ENCODE measurements at regions not wholly inside any gene's neighbourhood (a gene's known extent, or its start where the extent isn't known, plus 50 kb on each side); places are given as distances from the start of the nearest gene placed in this dataset.
"Not testable (repeated sequence)": the region's sequence is repeated elsewhere in the genome, so short reads cannot be mapped to it uniquely, and the experiment has no call there.

DNA sequence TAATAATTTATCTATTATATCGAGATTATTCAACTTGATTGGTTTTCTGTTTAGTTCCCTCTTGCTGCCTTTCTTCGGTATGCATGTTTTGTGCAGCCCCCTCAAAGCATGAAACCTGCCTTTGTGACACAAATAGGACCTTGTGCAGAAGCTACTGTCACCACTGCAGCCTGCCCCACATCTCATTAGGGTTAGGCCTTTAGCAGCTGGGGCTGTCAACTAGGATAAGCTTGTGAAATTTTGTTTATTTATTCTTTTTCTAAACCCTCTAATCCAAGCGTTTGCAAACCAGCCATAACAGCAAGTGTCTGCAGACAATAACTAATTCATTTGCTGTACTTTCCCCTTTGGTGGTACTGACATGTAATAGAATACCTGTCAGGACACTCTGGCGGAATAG is 258.9 kb downstream of the RCHY1 start:
- H3K9me2 ChIP-seq (replicated peaks; ENCODE audit: low read depth, low read length), result no peaks in the 10 kb centered on the region

DNA sequence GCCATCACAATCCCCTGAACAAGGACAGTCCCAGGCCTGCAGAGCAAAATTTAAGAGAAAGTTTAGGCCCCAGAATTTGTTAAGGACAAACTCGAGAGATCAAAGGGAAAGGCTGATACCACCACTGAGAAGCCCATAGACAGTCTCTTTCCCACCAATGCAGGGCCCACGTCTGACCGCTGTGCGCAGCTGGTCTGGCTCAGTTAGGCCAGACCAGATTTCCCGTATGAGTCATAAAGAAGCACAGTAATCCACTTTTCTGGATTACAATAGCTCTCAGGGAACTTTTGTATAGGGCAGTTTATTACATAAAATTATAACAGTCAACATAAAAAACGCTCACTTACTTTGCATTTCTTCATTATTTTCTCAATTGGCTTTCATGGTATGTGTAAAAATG is 259.5 kb downstream of the RCHY1 start:
- Histone ChIP-seq H3F3A (ENCODE audit: low read depth) (no peaks in the 10 kb centered on the region), H3K4me2 (ENCODE audit: low read depth, low read length, poor library complexity, severe bottlenecking) (no peak overlapping the region), H3K4me1 (ENCODE audit: insufficient read depth, low read length, poor library complexity, severe bottlenecking) (no peaks in the 10 kb centered on the region), H3K27me3 (ENCODE audit: insufficient read depth, low read length, poor library complexity, severe bottlenecking) (no peaks in the 10 kb centered on the region), H3K4me3 (ENCODE audit: low read length, poor library complexity, severe bottlenecking) (no peak overlapping the region), H3K9me3 (ENCODE audit: insufficient read depth, low read depth, low read length) (no peaks in the 10 kb centered on the region; the same call in 1 of the 2 replicates), H4K20me1 (ENCODE audit: insufficient read depth, low read length, poor library complexity, severe bottlenecking) (no peaks in the 10 kb centered on the region), H2AFZ (ENCODE audit: low read length) (no peak overlapping the region), H3K9ac (ENCODE audit: low read depth, low read length, poor library complexity, severe bottlenecking) (no peak overlapping the region), H3K9me2 (replicated peaks; ENCODE audit: low read depth, low read length) (no peaks in the 10 kb centered on the region), H3K36me3 (ENCODE audit: insufficient read depth, low read length) (no peaks in the 10 kb centered on the region), H3K79me2 (ENCODE audit: insufficient read depth, low read length) (no peaks in the 10 kb centered on the region)
- TF ChIP-seq, protein P1, sequence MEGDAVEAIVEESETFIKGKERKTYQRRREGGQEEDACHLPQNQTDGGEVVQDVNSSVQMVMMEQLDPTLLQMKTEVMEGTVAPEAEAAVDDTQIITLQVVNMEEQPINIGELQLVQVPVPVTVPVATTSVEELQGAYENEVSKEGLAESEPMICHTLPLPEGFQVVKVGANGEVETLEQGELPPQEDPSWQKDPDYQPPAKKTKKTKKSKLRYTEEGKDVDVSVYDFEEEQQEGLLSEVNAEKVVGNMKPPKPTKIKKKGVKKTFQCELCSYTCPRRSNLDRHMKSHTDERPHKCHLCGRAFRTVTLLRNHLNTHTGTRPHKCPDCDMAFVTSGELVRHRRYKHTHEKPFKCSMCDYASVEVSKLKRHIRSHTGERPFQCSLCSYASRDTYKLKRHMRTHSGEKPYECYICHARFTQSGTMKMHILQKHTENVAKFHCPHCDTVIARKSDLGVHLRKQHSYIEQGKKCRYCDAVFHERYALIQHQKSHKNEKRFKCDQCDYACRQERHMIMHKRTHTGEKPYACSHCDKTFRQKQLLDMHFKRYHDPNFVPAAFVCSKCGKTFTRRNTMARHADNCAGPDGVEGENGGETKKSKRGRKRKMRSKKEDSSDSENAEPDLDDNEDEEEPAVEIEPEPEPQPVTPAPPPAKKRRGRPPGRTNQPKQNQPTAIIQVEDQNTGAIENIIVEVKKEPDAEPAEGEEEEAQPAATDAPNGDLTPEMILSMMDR (conservative IDR thresholded peaks at IDR 0.05; ENCODE audit: low read length), result no peak

More for the DNA sequence above, 258.9 kb downstream of the RCHY1 start:
- no peak overlapping the region for H3K9ac ChIP-seq (ENCODE audit: low read depth, low read length, poor library complexity, severe bottlenecking)
- no peaks in the 10 kb centered on the region for H3F3A ChIP-seq (ENCODE audit: low read depth)
- no peaks in the 10 kb centered on the region for H3K79me2 ChIP-seq (ENCODE audit: insufficient read depth, low read length)
- no peaks in the 10 kb centered on the region for H3K4me1 ChIP-seq (ENCODE audit: insufficient read depth, low read length, poor library complexity, severe bottlenecking)
- H3K4me2 ChIP-seq (ENCODE audit: low read depth, low read length, poor library complexity, severe bottlenecking), result no peak overlapping the region
- TF ChIP-seq EZH2phosphoT487 (IDR thresholded peaks at IDR 0.05; ENCODE audit: borderline replicate concordance), result no peak
- TF ChIP-seq, protein P1 (conservative IDR thresholded peaks at IDR 0.05; ENCODE audit: low read length), result no peak
- no peak overlapping the region for H2AFZ ChIP-seq (ENCODE audit: low read length)
- no peaks in the 10 kb centered on the region; the same call in 1 of the 2 replicates for H3K9me3 ChIP-seq (ENCODE audit: insufficient read depth, low read depth, low read length)
- no peaks in the 10 kb centered on the region for H3K27me3 ChIP-seq (ENCODE audit: insufficient read depth, low read length, poor library complexity, severe bottlenecking)
- H3K36me3 ChIP-seq (ENCODE audit: insufficient read depth, low read length), result no peaks in the 10 kb centered on the region
- H3K4me3 ChIP-seq (ENCODE audit: low read length, poor library complexity, severe bottlenecking), result no peak overlapping the region
- H4K20me1 ChIP-seq (ENCODE audit: insufficient read depth, low read length, poor library complexity, severe bottlenecking), result no peaks in the 10 kb centered on the region

DNA sequence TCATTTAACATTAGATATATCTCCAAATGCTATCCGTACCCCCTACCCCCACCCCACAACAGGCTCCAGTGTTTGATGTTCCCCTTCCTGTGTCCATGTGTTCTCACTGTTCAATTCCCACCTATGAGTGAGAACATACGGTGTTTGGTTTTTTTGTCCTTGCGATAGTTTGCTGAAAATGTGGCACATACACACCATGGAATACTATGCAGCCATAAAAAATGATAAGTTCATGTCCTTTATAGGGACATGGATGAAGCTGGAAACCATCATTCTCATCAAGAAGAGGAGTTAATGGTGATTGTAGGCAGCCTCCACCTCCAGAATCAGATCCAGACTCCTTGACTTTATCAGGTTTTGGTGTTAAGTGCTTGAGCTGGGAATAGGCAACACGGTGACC is 261.1 kb downstream of the RCHY1 start:
- H3K36me3 ChIP-seq (ENCODE audit: insufficient read depth, low read length); H3K4me3 ChIP-seq (ENCODE audit: low read length, poor library complexity, severe bottlenecking); H3K4me1 ChIP-seq (ENCODE audit: insufficient read depth, low read length, poor library complexity, severe bottlenecking); H3K27me3 ChIP-seq (ENCODE audit: insufficient read depth, low read length, poor library complexity, severe bottlenecking); H2AFZ ChIP-seq (ENCODE audit: low read length); H3K4me2 ChIP-seq (ENCODE audit: low read depth, low read length, poor library complexity, severe bottlenecking); H3K79me2 ChIP-seq (ENCODE audit: insufficient read depth, low read length); H3K9ac ChIP-seq (ENCODE audit: low read depth, low read length, poor library complexity, severe bottlenecking); H3K9me2 ChIP-seq (replicated peaks; ENCODE audit: low read depth, low read length); H3K9me3 ChIP-seq (ENCODE audit: insufficient read depth, low read depth, low read length); H4K20me1 ChIP-seq (ENCODE audit: insufficient read depth, low read length, poor library complexity, severe bottlenecking); H3F3A ChIP-seq (ENCODE audit: low read depth): not testable (repeated sequence)

DNA sequence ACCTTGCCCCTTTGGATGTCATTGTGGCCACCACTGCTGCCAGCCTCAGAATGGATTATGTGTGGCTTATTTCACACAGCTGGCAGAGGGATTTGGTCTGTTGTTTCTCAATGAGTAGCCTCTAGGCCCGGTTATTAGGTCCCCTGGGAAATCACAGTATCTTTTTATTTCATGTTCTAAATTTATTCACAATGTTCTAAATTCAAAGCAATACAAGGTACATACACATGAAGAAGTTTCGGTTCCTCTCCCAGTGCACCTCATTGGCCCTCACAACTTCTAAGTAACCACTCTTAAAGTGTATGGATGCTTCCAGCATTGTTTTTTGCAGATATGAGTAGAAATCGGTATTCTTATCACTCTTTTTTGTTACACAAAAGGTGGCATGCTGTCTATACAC is 262.7 kb downstream of the RCHY1 start:
- Histone ChIP-seq H3K9ac (ENCODE audit: low read depth, low read length, poor library complexity, severe bottlenecking) (no peak overlapping the region), H3K9me3 (ENCODE audit: insufficient read depth, low read depth, low read length) (no peaks in the 10 kb centered on the region; the same call in 1 of the 2 replicates), H3F3A (ENCODE audit: low read depth) (no peaks in the 10 kb centered on the region), H3K9me2 (replicated peaks; ENCODE audit: low read depth, low read length) (no peaks in the 10 kb centered on the region), H3K4me3 (ENCODE audit: low read length, poor library complexity, severe bottlenecking) (no peak overlapping the region), H3K27me3 (ENCODE audit: insufficient read depth, low read length, poor library complexity, severe bottlenecking) (no peaks in the 10 kb centered on the region), H3K4me2 (ENCODE audit: low read depth, low read length, poor library complexity, severe bottlenecking) (no peak overlapping the region), H3K4me1 (ENCODE audit: insufficient read depth, low read length, poor library complexity, severe bottlenecking) (no peaks in the 10 kb centered on the region), H3K79me2 (ENCODE audit: insufficient read depth, low read length) (no peaks in the 10 kb centered on the region), H3K36me3 (ENCODE audit: insufficient read depth, low read length) (no peaks in the 10 kb centered on the region), H4K20me1 (ENCODE audit: insufficient read depth, low read length, poor library complexity, severe bottlenecking) (no peaks in the 10 kb centered on the region), H2AFZ (ENCODE audit: low read length) (no peak overlapping the region)
- no peak for TF ChIP-seq EZH2phosphoT487 (IDR thresholded peaks at IDR 0.05; ENCODE audit: borderline replicate concordance)
- TF ChIP-seq, protein P1 (conservative IDR thresholded peaks at IDR 0.05; ENCODE audit: low read length), result no peak
